ENCODE measurements at regions not wholly inside any gene's neighbourhood (a gene's known extent, or its start where the extent isn't known, plus 50 kb on each side); places are given as distances from the start of the nearest gene placed in this dataset.

GRCh38 chr14:66092206-66092605 is 394.0 kb upstream of the CCDC196 start:
- TF ChIP-seq POLR2A (IDR thresholded peaks at IDR 0.05), result no peak
- TF ChIP-seq, protein P1, sequence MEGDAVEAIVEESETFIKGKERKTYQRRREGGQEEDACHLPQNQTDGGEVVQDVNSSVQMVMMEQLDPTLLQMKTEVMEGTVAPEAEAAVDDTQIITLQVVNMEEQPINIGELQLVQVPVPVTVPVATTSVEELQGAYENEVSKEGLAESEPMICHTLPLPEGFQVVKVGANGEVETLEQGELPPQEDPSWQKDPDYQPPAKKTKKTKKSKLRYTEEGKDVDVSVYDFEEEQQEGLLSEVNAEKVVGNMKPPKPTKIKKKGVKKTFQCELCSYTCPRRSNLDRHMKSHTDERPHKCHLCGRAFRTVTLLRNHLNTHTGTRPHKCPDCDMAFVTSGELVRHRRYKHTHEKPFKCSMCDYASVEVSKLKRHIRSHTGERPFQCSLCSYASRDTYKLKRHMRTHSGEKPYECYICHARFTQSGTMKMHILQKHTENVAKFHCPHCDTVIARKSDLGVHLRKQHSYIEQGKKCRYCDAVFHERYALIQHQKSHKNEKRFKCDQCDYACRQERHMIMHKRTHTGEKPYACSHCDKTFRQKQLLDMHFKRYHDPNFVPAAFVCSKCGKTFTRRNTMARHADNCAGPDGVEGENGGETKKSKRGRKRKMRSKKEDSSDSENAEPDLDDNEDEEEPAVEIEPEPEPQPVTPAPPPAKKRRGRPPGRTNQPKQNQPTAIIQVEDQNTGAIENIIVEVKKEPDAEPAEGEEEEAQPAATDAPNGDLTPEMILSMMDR (IDR thresholded peaks at IDR 0.05), result no peak

All from body of pancreas (tissue), 4 donors.